SKM-1 (cell line): ENCODE measurements at regions not wholly inside any gene's neighbourhood (a gene's known extent, or its start where the extent isn't known, plus 50 kb on each side); places are given as distances from the start of the nearest gene placed in this dataset.
"Not testable (repeated sequence)": the region's sequence is repeated elsewhere in the genome, so short reads cannot be mapped to it uniquely, and the experiment has no call there.

ENCODE experiments used
- DNase-seq: peaks from one replicate; lab custom pipeline; 2025; ENCODE audit not compliant: unreplicated experiment; lab: John Stamatoyannopoulos, UW

GRCh38 chr3:135629701-135630408 is 335.7 kb upstream of the PPP2R3A start:
- DNase-seq: no peak

- DNase-seq: no peak
Observed at GRCh38 chr3:135632556-135633065, 332.9 kb upstream of the PPP2R3A start.

GRCh38 chr3:135633078-135633477 is 332.4 kb upstream of the PPP2R3A start:
- no peak for DNase-seq

- no peak for DNase-seq
Observed at GRCh38 chr3:135636596-135636995, 328.9 kb upstream of the PPP2R3A start.

- DNase-seq: no peak
Observed at GRCh38 chr3:135637013-135637412, 328.5 kb upstream of the PPP2R3A start.

GRCh38 chr3:135641761-135642160 is 323.8 kb upstream of the PPP2R3A start:
- no peak for DNase-seq

GRCh38 chr3:135645541-135645940 is 320.0 kb upstream of the PPP2R3A start:
- DNase-seq: no peak

GRCh38 chr3:135646873-135647272 is 318.7 kb upstream of the PPP2R3A start:
- no peak for DNase-seq

GRCh38 chr3:135649361-135649760 is 316.2 kb upstream of the PPP2R3A start:
- no peak for DNase-seq

GRCh38 chr3:135650309-135650708 is 315.2 kb upstream of the PPP2R3A start:
- no peak for DNase-seq

- DNase-seq: no peak
Observed at GRCh38 chr3:135652388-135652787, 313.1 kb upstream of the PPP2R3A start.

GRCh38 chr3:135655328-135655727 is 310.2 kb upstream of the PPP2R3A start:
- no peak for DNase-seq

- DNase-seq: not testable (repeated sequence)
Observed at GRCh38 chr3:135658451-135658850, 307.1 kb upstream of the PPP2R3A start.

- no peak for DNase-seq
Observed at GRCh38 chr3:135667061-135667460, 298.5 kb upstream of the PPP2R3A start.

- DNase-seq: no peak
Observed at GRCh38 chr3:135674508-135674907, 291.0 kb upstream of the PPP2R3A start.

GRCh38 chr3:135678386-135678785 is 287.1 kb upstream of the PPP2R3A start:
- DNase-seq: no peak

- DNase-seq: no peak
Observed at GRCh38 chr3:135688003-135688402, 277.5 kb upstream of the PPP2R3A start.

- no peak for DNase-seq
Observed at GRCh38 chr3:135690664-135691063, 274.9 kb upstream of the PPP2R3A start.

GRCh38 chr3:135691240-135691639 is 274.3 kb upstream of the PPP2R3A start:
- DNase-seq: no peak

GRCh38 chr3:135694142-135694541 is 271.4 kb upstream of the PPP2R3A start:
- DNase-seq: no peak

GRCh38 chr3:135699741-135700140 is 265.8 kb upstream of the PPP2R3A start:
- DNase-seq: no peak

GRCh38 chr3:135706758-135707375 is 258.7 kb upstream of the PPP2R3A start:
- no peak for DNase-seq

- DNase-seq: no peak
Observed at GRCh38 chr3:135719449-135719848, 246.1 kb upstream of the PPP2R3A start.
